ENCODE measurements at regions not wholly inside any gene's neighbourhood (a gene's known extent, or its start where the extent isn't known, plus 50 kb on each side); places are given as distances from the start of the nearest gene placed in this dataset.

GRCh38 chr14:36439766-36440165, 80.3 kb downstream of the NKX2-1 start:
- no peak overlapping the region for H2BK5ac ChIP-seq (ENCODE audit: low read depth, low read length, poor library complexity, severe bottlenecking)
- H3K4me2 ChIP-seq (ENCODE audit: low read depth, low read length) = no peak overlapping the region
- H2BK15ac ChIP-seq (ENCODE audit: low read depth, low read length) = no peak overlapping the region
- no TSS peak for BruUV-seq (replicated peaks)
- DNase-seq (no peak), ATAC-seq (ENCODE audit: low read depth) (no peak)
- peaks cover 5% of the 10 kb centered on the region for H3K27me3 ChIP-seq (ENCODE audit: control insufficient read depth, insufficient read depth, low read length)
- no peak overlapping the region for H2AFZ ChIP-seq (replicated peaks; ENCODE audit: low read length, poor library complexity)
- H3K36me3 ChIP-seq (ENCODE audit: control insufficient read depth, insufficient read depth, low read length) = no peaks in the 10 kb centered on the region
- no peaks in the 10 kb centered on the region for H3K9me1 ChIP-seq (ENCODE audit: insufficient read depth, low read length)
- H2AK9ac ChIP-seq (replicated peaks; ENCODE audit: low read depth, low read length, poor library complexity) = no peak overlapping the region
- no peak overlapping the region for H3K23ac ChIP-seq (ENCODE audit: low read depth, low read length)
- no peak overlapping the region for H3K56ac ChIP-seq (ENCODE audit: extremely low read depth, insufficient read depth, low read length)
- no peak overlapping the region for H3K4me3 ChIP-seq (ENCODE audit: insufficient read depth, low read depth, low read length)
- intact Hi-C loops (cut with micrococcal nuclease) = no loop called here
- H3K4ac ChIP-seq (ENCODE audit: low read depth, low read length) = no peak overlapping the region
- in situ Hi-C loops (cut with MboI; ENCODE audit: low sequenced_read_pairs) = no loop called here
- H4K20me1 ChIP-seq (ENCODE audit: insufficient read depth, low read length) = no peaks in the 10 kb centered on the region
- dilution Hi-C loops (cut with HindIII; ENCODE audit: low sequenced_read_pairs, unreplicated experiment) = no loop called here
- H2BK20ac ChIP-seq (ENCODE audit: low read depth, low read length) = no peak overlapping the region
- no CpG with 5 or more reads among the region's 4 CpGs for WGBS, 2 experiments (ENCODE audit: extremely low coverage in 2 of 2, insufficient read length in 1 of 2)
- no peak overlapping the region for H2AK5ac ChIP-seq (ENCODE audit: low read depth, low read length)
- H3K9ac ChIP-seq (ENCODE audit: low read depth, low read length) = no peak overlapping the region
- no peak overlapping the region for H3K18ac ChIP-seq (ENCODE audit: low read depth, low read length)
- no peak overlapping the region for H4K8ac ChIP-seq (ENCODE audit: low read depth in 2 of 2, low read length in 2 of 2)
- H3K9me3 ChIP-seq (ENCODE audit: control insufficient read depth, insufficient read depth, low read length) = no peaks in the 10 kb centered on the region
- H4K91ac ChIP-seq (ENCODE audit: insufficient read depth, low read depth, low read length) = no peak overlapping the region
- no peak for TF ChIP-seq SMC3 (IDR thresholded peaks at IDR 0.05; ENCODE audit: low read depth, low read length)
- TF ChIP-seq RCOR1 (IDR thresholded peaks at IDR 0.05; ENCODE audit: insufficient replicate concordance, low read length) = no peak
- TF ChIP-seq CEBPB (IDR thresholded peaks at IDR 0.05; ENCODE audit: low read depth, low read length) = no peak
- no peak for TF ChIP-seq ELK1 (IDR thresholded peaks at IDR 0.05; ENCODE audit: borderline replicate concordance, low read depth, low read length)
- no peak for TF ChIP-seq RFX5 (IDR thresholded peaks at IDR 0.05; ENCODE audit: low read depth, low read length)
- TF ChIP-seq BHLHE40 (IDR thresholded peaks at IDR 0.05; ENCODE audit: low read depth, low read length) = no peak
- TF ChIP-seq CHD1 (IDR thresholded peaks at IDR 0.05; ENCODE audit: low read depth, low read length) = no peak
- TF ChIP-seq MAZ (IDR thresholded peaks at IDR 0.05; ENCODE audit: borderline replicate concordance, low read depth, low read length) = no peak
- TF ChIP-seq MXI1 (IDR thresholded peaks at IDR 0.05; ENCODE audit: borderline replicate concordance, low read depth, low read length) = no peak
- TF ChIP-seq, protein P1, sequence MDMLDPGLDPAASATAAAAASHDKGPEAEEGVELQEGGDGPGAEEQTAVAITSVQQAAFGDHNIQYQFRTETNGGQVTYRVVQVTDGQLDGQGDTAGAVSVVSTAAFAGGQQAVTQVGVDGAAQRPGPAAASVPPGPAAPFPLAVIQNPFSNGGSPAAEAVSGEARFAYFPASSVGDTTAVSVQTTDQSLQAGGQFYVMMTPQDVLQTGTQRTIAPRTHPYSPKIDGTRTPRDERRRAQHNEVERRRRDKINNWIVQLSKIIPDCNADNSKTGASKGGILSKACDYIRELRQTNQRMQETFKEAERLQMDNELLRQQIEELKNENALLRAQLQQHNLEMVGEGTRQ (IDR thresholded peaks at IDR 0.05; ENCODE audit: low read depth, low read length) = no peak
- no peak for TF ChIP-seq MAFK (IDR thresholded peaks at IDR 0.05; ENCODE audit: low read depth, low read length)
- no peak for TF ChIP-seq NFE2L2 (IDR thresholded peaks at IDR 0.05; ENCODE audit: low read depth, low read length)
- no peak overlapping the region for H2BK120ac ChIP-seq (ENCODE audit: low read depth, low read length)
- no peaks in the 10 kb centered on the region for H3K79me1 ChIP-seq (ENCODE audit: low read depth in 1 of 2, low read length in 2 of 2)
- H3K27ac ChIP-seq (ENCODE audit: insufficient read depth, low read length) = no peak overlapping the region
- H3K4me1 ChIP-seq (ENCODE audit: control insufficient read depth, insufficient read depth, low read length) = no peaks in the 10 kb centered on the region
- H3K14ac ChIP-seq (replicated peaks; ENCODE audit: low read depth, low read length) = no peak overlapping the region
- POLR2A ChIA-PET (ENCODE audit: unreplicated experiment) = no interaction called here
- CTCF ChIA-PET = no interaction called here
- no peak overlapping the region for H4K5ac ChIP-seq (ENCODE audit: low read depth, low read length)
